Esophagus muscularis mucosa (tissue), 4 donors: ENCODE measurements at regions not wholly inside any gene's neighbourhood (a gene's known extent, or its start where the extent isn't known, plus 50 kb on each side); places are given as distances from the start of the nearest gene placed in this dataset.

Experiments used
- DNase-seq: peaks from one replicate; pipeline ENCODE4 v3.0.0-alpha.2; 2017; ENCODE audit errors: extremely low spot score
- H3K27ac ChIP-seq, 4 donors: fragments of 200-600 bp; sonication (generic); replicated peaks in 1 of 4; 1 replicate in 3 of 4; 2 replicates in 1 of 4; pipeline ENCODE4 v1.5.1; 2016 to 2019; ENCODE audit warnings: mild to moderate bottlenecking in 1 of 4
- H3K27me3 ChIP-seq, 4 donors: fragments of 200-600 bp; sonication (generic); one replicate each; pipeline versions ENCODE4 v1.5.1 to v1.6.0; 2016 to 2019
- H3K36me3 ChIP-seq, 4 donors: fragments of 200-600 bp; sonication (generic); one replicate each; pipeline ENCODE4 v1.5.1; 2016 to 2019
- H3K4me1 ChIP-seq, 4 donors: fragments of 200-600 bp; sonication (generic); one replicate each; pipeline ENCODE4 v1.5.1; 2016 to 2019
- H3K4me3 ChIP-seq, 4 donors: fragments of 200-600 bp; sonication (generic); 1 replicate in 2 of 4; 2 replicates in 2 of 4; pipeline ENCODE4 v1.5.1; 2016 to 2019; ENCODE audit warnings: mild to moderate bottlenecking in 4 of 4, moderate library complexity in 1 of 4
- H3K9me3 ChIP-seq, 4 donors: fragments of 200-600 bp; sonication (generic); 1 replicate in 3 of 4; 2 replicates in 1 of 4; pipeline ENCODE4 v1.5.1; 2016 to 2019
- CTCF ChIP-seq, 3 experiments: fragments of 200-600 bp in 2 of 3; fragments of 450-650 bp in 1 of 3; sonication (generic) in 2 of 3; IDR thresholded peaks; one replicate each; pipeline ENCODE4 v1.5.1; 2017 to 2019; ENCODE audit warnings: antibody characterized with exemption in 3 of 3, mild to moderate bottlenecking in 2 of 3, moderate library complexity in 1 of 3
- EP300 ChIP-seq: sonication (generic); formaldehyde crosslinking; IDR thresholded peaks from one replicate; pipeline ENCODE4 v1.6.1; 2017; ENCODE audit warnings: antibody characterized with exemption
- POLR2A ChIP-seq: fragments of 450-650 bp; IDR thresholded peaks from one replicate; pipeline ENCODE4 v1.6.1; 2017; ENCODE audit warnings: antibody characterized with exemption, moderate library complexity, mild to moderate bottlenecking, low read depth
- POLR2AphosphoS5 ChIP-seq, 2 donors: sonication (generic); formaldehyde crosslinking; IDR thresholded peaks; one replicate each; pipeline ENCODE4 v1.6.1; 2017; ENCODE audit warnings: antibody characterized with exemption in 2 of 2
- WGBS: methylation state at CpG from one replicate; pipeline ENCODE4 v1.1.5; 2018; 5-methylcytosine and 5-hydroxymethylcytosine counted together
- intact Hi-C: fragments of 100-400 bp; cut with DNase I; formaldehyde crosslinking; loops from one replicate; pipeline ENCODE4 v1.15.1; 2023

GRCh38 chr2:128690869-128691268, 372.2 kb upstream of the HS6ST1 start:
- WGBS = 90% methylated on average over 9 of the region's 9 CpGs
- intact Hi-C loops = no loop called here
- TF ChIP-seq EP300 (no peak), POLR2AphosphoS5 (IDR thresholded peaks at IDR 0.05) (no peak)
- Histone ChIP-seq H3K27ac (no peak overlapping the region), H3K36me3 (no peaks in the 10 kb centered on the region), H3K4me3 (no peak overlapping the region), H3K9me3 (no peaks in the 10 kb centered on the region), H3K27me3 (no peaks in the 10 kb centered on the region), H3K4me1 (peaks cover 0 to 6% (median 0%) of the 10 kb centered on the region in 4 donors)
- no peak for DNase-seq

GRCh38 chr2:128691526-128691925, 372.9 kb upstream of the HS6ST1 start:
- TF ChIP-seq EP300 (no peak), POLR2AphosphoS5 (IDR thresholded peaks at IDR 0.05) (no peak), CTCF (IDR thresholded peaks at IDR 0.05) (no peak), POLR2A (no peak)
- no peak overlapping the region for H3K27ac ChIP-seq
- DNase-seq = no peak
- no peaks in the 10 kb centered on the region for H3K9me3 ChIP-seq
- H3K4me1 ChIP-seq = peaks cover 0 to 6% (median 0%) of the 10 kb centered on the region in 4 donors
- H3K27me3 ChIP-seq = no peaks in the 10 kb centered on the region
- 79% methylated on average over 6 of the region's 6 CpGs for WGBS
- intact Hi-C loops = no loop called here
- H3K36me3 ChIP-seq = no peaks in the 10 kb centered on the region
- H3K4me3 ChIP-seq = no peak overlapping the region

- 82% methylated on average over 15 of the region's 15 CpGs for WGBS
- no peak for DNase-seq
- H3K9me3 ChIP-seq = no peaks in the 10 kb centered on the region
- no peaks in the 10 kb centered on the region for H3K27me3 ChIP-seq
- H3K27ac ChIP-seq = no peak overlapping the region
- no peaks in the 10 kb centered on the region for H3K36me3 ChIP-seq
- intact Hi-C loops = no loop called here
- no peak overlapping the region for H3K4me3 ChIP-seq
- TF ChIP-seq EP300 = no peak
- TF ChIP-seq POLR2AphosphoS5 (IDR thresholded peaks at IDR 0.05) = no peak
- no peak for TF ChIP-seq POLR2A
- TF ChIP-seq CTCF (IDR thresholded peaks at IDR 0.05) = no peak
- H3K4me1 ChIP-seq = peaks cover 0 to 6% (median 0%) of the 10 kb centered on the region in 4 donors
These were observed 374.5 kb upstream of the HS6ST1 start for GRCh38 chr2:128692895-128693742.

- WGBS = 76% methylated on average over 7 of the region's 7 CpGs
- TF ChIP-seq EP300 (no peak), CTCF (IDR thresholded peaks at IDR 0.05) (no peak), POLR2AphosphoS5 (IDR thresholded peaks at IDR 0.05) (no peak), POLR2A (no peak)
These were observed 375.0 kb upstream of the HS6ST1 start for GRCh38 chr2:128693743-128694029.

GRCh38 chr2:128695646-128696220, 377.1 kb upstream of the HS6ST1 start:
- intact Hi-C loops = no loop called here
- 89% methylated on average over 8 of the region's 8 CpGs for WGBS
- Histone ChIP-seq H3K9me3 (no peaks in the 10 kb centered on the region), H3K4me1 (peaks cover 0 to 6% (median 0%) of the 10 kb centered on the region in 4 donors), H3K27me3 (no peaks in the 10 kb centered on the region), H3K27ac (no peak overlapping the region), H3K36me3 (no peaks in the 10 kb centered on the region), H3K4me3 (no peak overlapping the region)
- TF ChIP-seq POLR2AphosphoS5 (IDR thresholded peaks at IDR 0.05) (no peak), EP300 (no peak), CTCF (IDR thresholded peaks at IDR 0.05) (no peak), POLR2A (no peak)
- no peak for DNase-seq

More at GRCh38 chr2:128693743-128694029, 375.0 kb upstream of the HS6ST1 start:
- H3K4me1 ChIP-seq = peaks cover 0 to 6% (median 0%) of the 10 kb centered on the region in 4 donors
- H3K27me3 ChIP-seq = no peaks in the 10 kb centered on the region
- no peak overlapping the region for H3K4me3 ChIP-seq
- intact Hi-C loops = no loop called here
- no peak for DNase-seq
- no peaks in the 10 kb centered on the region for H3K9me3 ChIP-seq
- H3K36me3 ChIP-seq = no peaks in the 10 kb centered on the region
- no peak overlapping the region for H3K27ac ChIP-seq
